NCI-H2107 treated with DMSO at 0.1 percent for 48 hours (cell line): ENCODE measurements at regions not wholly inside any gene's neighbourhood (a gene's known extent, or its start where the extent isn't known, plus 50 kb on each side); places are given as distances from the start of the nearest gene placed in this dataset.
"Not testable (repeated sequence)": the region's sequence is repeated elsewhere in the genome, so short reads cannot be mapped to it uniquely, and the experiment has no call there.

Source experiments
- DNase-seq: peaks from one replicate; lab custom pipeline; 2025; ENCODE audit not compliant: unreplicated experiment; lab: John Stamatoyannopoulos, UW

DNA sequence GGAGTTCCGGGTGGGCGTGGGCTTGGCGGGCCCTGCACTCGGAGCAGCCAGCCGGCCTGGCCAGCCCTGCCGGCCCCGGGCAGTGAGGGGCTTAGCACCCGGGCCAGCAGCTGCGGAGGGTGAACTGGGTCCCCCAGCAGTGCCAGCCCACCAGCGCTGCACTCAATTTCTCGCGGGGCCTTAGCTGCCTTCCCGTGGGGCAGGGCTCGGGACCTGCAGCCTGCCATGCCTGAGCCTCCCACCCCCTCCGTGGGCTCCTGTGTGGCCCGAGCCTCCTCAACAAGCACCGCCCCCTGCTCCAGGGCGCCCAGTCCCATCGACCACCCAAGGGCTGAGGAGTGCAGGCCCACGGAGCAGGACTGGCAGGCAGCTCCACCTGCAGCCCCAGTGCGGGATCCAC, 362.5 kb downstream of the TMEM167A start:
- DNase-seq, result not testable (repeated sequence)

DNA sequence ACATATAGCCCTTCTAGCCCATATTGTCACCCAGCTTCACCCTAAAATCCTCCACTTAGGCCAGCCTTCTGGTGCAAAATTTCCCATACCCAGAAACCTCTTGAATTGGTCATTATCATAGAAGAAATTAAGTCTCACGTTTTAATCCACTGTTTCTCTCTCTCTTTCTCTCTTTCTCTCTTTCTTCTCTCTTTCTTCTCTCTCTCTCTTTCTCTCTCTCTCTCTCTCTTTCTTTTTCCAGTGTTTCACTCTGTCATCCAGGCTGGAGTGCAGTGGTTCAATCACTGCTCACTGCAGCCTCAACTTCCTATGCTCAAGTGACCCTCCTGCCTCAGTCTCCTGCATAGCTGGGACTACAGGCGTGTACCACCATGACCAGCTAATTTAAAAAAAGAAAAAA, 363.4 kb downstream of the TMEM167A start:
- no peak for DNase-seq

- DNase-seq, result no peak
Measured at GRCh38 chr5:82707741-82708140, 369.5 kb downstream of the TMEM167A start.

DNA sequence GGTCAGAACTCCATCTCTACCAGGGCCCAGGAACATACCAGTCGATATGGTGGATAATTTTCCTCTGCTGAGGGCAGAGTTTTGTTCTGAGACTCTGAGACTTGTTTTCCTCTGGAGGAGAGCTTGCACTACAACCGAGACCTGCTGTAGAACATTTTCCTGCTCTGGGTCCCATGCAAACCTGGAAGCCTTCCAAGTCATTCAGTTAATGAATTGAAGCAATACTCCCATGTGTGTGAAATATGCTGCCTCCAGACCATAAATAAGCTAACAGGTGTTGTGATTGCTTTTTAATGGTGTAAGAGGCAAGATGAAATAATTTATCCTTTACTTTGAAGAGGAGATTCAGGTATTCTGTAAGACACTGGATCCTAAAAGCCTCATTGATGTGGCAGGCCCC, 372.8 kb downstream of the TMEM167A start:
- no peak for DNase-seq

- no peak for DNase-seq
Measured at GRCh38 chr5:82702046-82702445, 375.1 kb downstream of the TMEM167A start.

DNA sequence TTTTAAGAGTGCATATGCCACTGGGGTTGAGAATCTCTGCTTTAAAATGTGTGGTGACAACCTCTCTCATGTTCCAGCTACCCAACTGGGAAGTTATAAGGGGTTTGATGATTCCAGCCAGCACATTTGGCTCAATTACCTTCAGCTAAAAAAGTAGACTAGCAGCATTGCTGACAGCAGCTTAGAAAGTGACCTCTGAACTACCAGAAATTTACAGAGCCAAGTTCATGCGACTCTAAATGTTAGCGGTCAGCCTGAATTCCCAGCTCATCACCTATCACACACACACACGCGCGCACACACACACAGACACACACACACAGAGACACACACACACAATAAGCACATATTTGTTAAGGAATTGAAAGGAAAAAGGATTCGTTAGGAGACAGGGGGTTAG, 377.5 kb downstream of the TMEM167A start:
- DNase-seq, result no peak

- DNase-seq, result no peak
Measured at GRCh38 chr5:82698026-82698425, 379.2 kb downstream of the TMEM167A start.

- no peak for DNase-seq
Measured at GRCh38 chr5:82694711-82695285, 382.4 kb downstream of the TMEM167A start.

DNA sequence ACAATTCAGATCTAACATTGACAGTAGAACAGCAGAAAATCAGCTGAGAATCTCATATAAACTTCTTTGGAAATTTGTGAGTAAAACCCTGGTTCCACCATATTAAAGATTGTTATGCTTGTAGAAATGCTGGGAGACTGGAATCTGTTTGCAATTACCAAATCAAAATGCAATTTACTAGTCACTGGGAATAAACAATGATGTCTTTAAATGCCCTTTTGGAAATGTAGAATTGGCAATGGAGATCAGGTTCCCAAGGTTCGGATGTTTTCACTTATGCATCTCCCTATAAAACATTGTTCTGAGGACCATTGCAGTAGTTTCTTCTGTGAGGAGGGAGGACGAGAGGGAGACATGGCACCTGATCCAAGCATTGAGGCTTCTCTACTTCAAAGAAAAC, 384.4 kb downstream of the TMEM167A start:
- no peak for DNase-seq

DNA sequence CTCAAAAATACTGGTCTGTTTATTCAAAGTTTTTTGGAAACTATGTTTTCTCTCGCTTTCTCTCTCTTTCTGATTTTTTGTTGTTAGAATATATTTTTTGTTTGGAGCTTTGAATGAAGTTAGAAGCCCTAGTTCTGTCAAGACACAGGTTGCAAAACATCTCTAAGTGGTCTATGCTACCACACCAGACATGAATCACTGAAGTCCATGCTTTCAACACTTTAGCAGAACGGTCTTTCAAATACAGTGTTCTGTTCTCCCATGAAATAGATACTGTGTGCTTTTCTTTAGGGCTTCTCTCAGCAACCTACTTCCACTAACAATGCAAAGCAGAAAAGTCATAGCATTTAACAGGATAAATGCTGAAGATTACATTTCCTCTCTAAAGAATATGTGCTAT, 392.5 kb downstream of the TMEM167A start:
- DNase-seq, result no peak

GRCh38 chr5:82684165-82684564, 393.0 kb downstream of the TMEM167A start:
- DNase-seq, result no peak

- no peak for DNase-seq
Measured at GRCh38 chr5:82679660-82680059, 397.5 kb downstream of the TMEM167A start.

- DNase-seq, result no peak
Measured at GRCh38 chr5:82676661-82677060, 398.5 kb upstream of the RPS23 start.

DNA sequence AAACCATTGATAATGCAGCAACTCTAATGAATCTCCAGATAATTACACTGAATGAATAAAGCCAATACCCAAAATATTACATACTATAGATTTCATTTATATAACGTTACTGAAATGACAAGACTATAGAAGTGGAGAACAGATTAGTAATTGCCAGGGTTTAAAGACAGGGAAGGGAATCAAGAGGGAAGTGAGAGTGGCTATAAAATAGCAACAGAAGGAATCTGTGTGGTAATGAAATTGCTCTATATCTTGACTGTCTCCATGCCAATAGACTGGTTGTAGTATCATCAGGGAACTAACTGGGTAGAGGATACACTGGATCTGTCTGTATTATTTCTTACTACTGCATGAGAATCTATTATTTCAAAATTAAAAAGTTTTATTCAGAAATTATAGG, 396.5 kb upstream of the RPS23 start:
- no peak for DNase-seq

DNA sequence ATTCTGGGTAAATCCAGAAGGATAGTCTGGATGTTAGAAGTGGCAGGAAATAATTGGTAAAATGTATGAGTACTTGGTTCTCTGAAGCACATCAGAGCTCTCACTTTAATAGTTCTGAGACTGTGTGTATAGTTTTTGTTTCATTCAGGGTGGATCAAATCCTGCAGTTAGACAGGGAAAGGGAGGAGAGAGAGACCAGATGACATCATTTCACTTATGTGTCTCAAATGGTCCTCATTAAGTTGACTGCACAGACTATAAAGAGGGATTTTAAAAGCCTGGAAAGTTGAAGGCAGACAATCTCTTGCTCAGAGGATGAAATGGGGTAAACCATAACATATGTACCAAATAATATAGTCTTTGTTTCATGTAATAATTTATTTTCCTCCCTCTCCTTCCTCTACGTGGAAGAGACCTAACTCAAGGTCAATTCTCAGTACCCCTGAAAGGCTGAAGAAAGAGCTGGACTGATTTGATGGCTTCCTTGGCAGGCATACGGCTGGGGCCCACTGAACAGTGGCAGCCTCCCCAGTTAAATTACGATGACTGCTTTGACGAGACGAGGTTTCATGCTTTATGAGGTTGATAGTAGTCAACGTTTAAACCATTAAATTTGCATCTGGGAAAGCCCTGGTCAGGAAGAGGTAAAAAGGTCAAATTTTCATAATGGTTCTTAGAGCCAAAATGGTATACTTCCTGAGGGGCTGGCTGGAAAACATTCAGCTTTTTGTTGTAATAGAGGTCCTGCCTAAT, 395.1 kb upstream of the RPS23 start:
- no peak for DNase-seq

- DNase-seq, result no peak
Measured at GRCh38 chr5:82670692-82671091, 392.5 kb upstream of the RPS23 start.

- DNase-seq, result no peak
Measured at GRCh38 chr5:82669720-82670119, 391.6 kb upstream of the RPS23 start.

GRCh38 chr5:82666312-82666711, 388.2 kb upstream of the RPS23 start:
- no peak for DNase-seq

DNA sequence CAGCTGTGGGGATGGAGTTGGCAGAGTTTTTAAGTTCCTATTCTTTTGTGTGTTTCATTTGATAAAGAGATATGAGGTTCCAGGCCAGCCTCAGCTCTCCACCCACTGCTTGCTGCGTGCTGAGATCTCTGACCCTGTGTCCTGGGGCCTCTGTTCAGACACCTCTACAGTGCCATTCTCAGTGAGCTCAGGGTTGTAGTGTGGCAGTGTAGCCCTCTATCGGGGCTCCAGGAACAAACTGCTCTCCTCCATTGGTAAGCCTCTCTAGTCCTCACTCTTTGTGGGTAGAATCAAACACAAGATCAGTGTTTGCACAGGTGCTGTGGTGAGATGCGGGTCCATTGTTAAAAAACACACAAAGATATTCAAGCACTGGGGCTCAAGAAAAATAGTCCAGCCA, 386.6 kb upstream of the RPS23 start:
- peak; percentile 59 for DNase-seq

- no peak for DNase-seq
Measured at GRCh38 chr5:82663225-82663624, 385.1 kb upstream of the RPS23 start.

DNA sequence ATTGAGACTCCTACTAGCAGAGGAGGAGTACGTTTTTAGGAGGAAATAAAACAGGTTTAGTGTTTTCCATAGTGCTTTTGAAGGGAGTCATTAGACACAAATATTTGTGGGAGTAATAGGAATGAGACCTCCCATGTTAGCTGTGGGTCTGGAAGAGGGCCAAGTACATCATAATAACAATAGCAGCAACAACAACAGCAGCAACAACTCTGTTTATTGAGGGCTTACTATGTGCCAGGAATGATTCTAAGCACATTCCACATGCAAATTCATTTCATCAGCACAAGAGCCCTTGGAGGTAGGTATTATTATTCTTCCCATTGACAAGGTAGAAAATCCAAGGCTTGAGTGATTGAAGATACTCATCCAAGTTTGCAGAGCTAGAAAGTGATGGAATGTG, 384.2 kb upstream of the RPS23 start:
- DNase-seq, result no peak

DNA sequence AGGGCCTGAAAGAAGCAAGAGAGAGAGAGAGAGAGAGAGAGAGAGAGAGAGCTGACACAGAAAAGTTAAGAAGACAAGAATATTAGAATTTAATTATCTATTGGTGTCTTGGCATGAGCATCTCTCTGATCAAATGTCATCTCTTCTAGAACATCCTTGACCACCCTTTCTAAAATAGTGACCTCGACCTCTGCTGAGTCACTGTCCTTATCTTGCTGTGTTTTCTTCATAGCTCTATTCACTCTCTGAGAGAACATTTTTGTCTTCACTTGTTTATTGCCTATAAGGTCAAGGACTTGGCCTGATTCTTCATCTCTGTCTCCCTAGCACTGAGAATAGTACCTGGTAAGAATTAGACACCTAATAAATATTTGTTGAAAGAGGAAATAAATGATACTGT, 383.8 kb upstream of the RPS23 start:
- no peak for DNase-seq

- DNase-seq, result no peak
Measured at GRCh38 chr5:82661462-82661861, 383.3 kb upstream of the RPS23 start.
